Stimulated activated naive B cell treated with anti-CD40 and anti-IgM and Interleukin-4, amounts not matched to agents 10 μg/mL and 1 μg/mL and 100 μg/mL, for 72 hours (primary cell): ENCODE measurements at regions not wholly inside any gene's neighbourhood (a gene's known extent, or its start where the extent isn't known, plus 50 kb on each side); places are given as distances from the start of the nearest gene placed in this dataset.
"Not testable (repeated sequence)": the region's sequence is repeated elsewhere in the genome, so short reads cannot be mapped to it uniquely, and the experiment has no call there.

Experiments used
- ATAC-seq, 2 donors: fragments of 150-1000 bp; cut with Tn5 transposase; replicated peaks; 2 replicates each; pipeline ENCODE4 v1.10.0; 2021; ENCODE audit warnings: moderate library complexity in 1 of 2
- DNase-seq: peaks from one replicate; pipeline ENCODE4 v3.0.0; 2021
- H3K27ac Mint-ChIP-seq: one replicate; pipeline ENCODE4 v1.8.0; 2022; ENCODE audit warnings: mild to moderate bottlenecking, mixed read lengths
- H3K27me3 Mint-ChIP-seq, 2 donors: one replicate each; pipeline ENCODE4 v1.8.0; 2022; ENCODE audit warnings: mixed read lengths in 2 of 2
- H3K36me3 Mint-ChIP-seq, 2 donors: one replicate each; pipeline ENCODE4 v1.8.0; 2022; ENCODE audit warnings: mixed read lengths in 2 of 2, mild to moderate bottlenecking in 1 of 2
- H3K4me1 Mint-ChIP-seq, 2 donors: one replicate each; pipeline ENCODE4 v1.8.0; 2022; ENCODE audit warnings: mixed read lengths in 2 of 2, mild to moderate bottlenecking in 1 of 2
- H3K4me3 Mint-ChIP-seq, 2 donors: one replicate each; pipeline ENCODE4 v1.8.0; 2022; ENCODE audit warnings: mild to moderate bottlenecking in 2 of 2, mixed read lengths in 2 of 2, moderate library complexity in 1 of 2
- H3K9me3 Mint-ChIP-seq, 2 donors: one replicate each; pipeline ENCODE4 v1.8.0; 2022; ENCODE audit warnings: mixed read lengths in 2 of 2, mild to moderate bottlenecking in 1 of 2

DNA sequence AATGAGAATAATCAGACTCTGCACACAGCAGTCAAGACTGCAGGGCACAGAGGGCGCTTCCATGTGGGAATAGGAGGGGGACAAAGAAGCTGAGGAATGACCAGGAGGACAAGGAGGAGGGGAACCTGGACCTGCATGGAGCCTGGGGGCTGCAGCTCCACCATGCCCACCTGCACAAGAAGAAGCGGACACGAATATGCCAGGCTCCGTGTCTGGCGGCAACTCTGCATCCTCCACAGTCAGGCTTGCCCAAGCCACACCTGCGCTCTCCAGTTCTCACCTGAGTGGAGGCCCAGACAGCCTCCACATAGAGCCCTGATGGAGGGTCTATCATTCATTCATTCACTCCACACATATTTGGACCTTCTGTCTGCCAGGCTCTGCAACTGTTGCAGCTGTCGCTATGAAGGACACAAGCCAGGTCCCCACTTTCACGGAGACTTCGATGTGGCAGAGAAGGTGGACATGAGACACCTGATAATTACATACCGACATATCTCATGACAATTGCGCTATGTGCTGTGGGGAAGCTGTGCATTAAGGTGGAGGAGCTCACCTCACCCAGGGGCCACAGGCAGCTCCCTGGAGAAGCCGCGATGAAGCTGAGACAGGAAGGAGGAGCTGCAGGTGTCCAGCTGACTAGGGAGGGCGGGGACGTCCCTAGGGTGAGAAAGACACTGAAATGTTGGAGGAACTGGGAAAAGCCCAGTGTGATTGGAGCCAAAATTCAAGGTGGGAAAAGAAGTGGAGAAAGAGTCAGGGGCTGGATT is 159.2 kb downstream of the INHBB start:
- Mint-ChIP-seq H3K4me1 (no peaks in the 10 kb centered on the region), H3K36me3 (no peaks in the 10 kb centered on the region), H3K4me3 (no peak overlapping the region), H3K27me3 (peaks cover 0 to 4% of the 10 kb centered on the region in 2 donors), H3K27ac (no peak overlapping the region), H3K9me3 (no peaks in the 10 kb centered on the region)
- DNase-seq (no peak), ATAC-seq (no peak)

DNA sequence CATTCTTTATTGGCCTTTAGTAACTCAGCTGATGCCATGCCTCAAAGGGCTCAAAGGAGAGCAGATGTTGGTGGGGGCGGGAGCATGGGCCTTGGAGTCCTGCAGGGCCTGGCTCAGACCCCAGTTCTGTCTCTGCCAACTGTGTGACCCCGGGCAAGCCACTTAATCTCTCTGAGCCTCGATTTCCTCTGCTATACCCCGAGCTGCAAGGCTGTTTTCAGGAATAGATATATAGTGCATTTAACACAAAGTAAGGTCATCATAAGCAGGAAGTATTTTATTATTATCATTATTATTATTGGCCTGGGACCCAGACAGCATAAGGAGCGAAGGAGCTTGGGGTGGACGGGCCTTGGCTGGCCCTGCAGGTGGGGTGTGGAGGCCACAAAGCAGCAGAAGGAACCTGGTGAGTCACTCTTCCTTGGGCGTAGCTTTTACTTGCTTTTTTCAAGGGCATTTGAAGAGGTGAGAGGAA is 162.7 kb downstream of the INHBB start:
- Mint-ChIP-seq H3K4me3 (no peak overlapping the region), H3K27ac (no peak overlapping the region)

DNA sequence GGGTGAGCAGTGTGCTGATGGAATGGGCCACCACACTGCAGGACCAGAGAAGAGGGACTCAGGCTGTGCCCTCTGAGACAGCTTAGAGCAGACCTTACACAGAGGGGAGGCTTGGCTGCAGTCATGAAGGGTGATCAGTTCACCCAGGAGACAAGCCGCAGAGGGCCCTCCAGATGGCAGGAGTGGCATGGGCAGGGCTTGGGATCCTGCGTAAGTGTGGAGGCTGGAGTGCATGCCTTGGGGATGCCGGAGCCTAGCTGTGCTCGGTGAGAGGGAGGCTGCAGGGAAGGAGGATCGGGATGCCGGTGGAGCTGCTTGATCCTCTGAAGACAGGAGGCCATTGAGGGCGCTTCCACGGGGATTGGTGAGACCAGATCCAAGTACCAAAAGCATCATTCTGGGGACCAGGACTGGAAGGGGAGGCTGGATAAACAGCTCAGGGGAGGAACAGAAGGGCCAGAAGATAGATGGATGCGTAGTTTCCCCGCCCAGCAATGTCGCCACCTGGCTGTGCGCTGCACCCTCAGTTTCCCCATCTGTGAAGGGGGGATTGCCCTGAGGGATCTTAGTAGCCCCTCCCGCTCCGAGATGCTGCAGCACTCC is 163.4 kb downstream of the INHBB start:
- peaks cover 6 to 8% of the 10 kb centered on the region in 2 donors for H3K27me3 Mint-ChIP-seq
- no peak overlapping the region for H3K27ac Mint-ChIP-seq
- no peaks in the 10 kb centered on the region for H3K36me3 Mint-ChIP-seq
- no peaks in the 10 kb centered on the region for H3K4me1 Mint-ChIP-seq
- no peak for ATAC-seq
- DNase-seq, result no peak
- no peak overlapping the region for H3K4me3 Mint-ChIP-seq
- H3K9me3 Mint-ChIP-seq, result no peaks in the 10 kb centered on the region

More for the DNA sequence above, 162.7 kb downstream of the INHBB start:
- H3K9me3 Mint-ChIP-seq, result no peaks in the 10 kb centered on the region
- no peaks in the 10 kb centered on the region for H3K4me1 Mint-ChIP-seq
- no peak for ATAC-seq
- H3K27me3 Mint-ChIP-seq, result peaks cover 6 to 8% of the 10 kb centered on the region in 2 donors
- DNase-seq, result no peak
- H3K36me3 Mint-ChIP-seq, result no peaks in the 10 kb centered on the region

DNA sequence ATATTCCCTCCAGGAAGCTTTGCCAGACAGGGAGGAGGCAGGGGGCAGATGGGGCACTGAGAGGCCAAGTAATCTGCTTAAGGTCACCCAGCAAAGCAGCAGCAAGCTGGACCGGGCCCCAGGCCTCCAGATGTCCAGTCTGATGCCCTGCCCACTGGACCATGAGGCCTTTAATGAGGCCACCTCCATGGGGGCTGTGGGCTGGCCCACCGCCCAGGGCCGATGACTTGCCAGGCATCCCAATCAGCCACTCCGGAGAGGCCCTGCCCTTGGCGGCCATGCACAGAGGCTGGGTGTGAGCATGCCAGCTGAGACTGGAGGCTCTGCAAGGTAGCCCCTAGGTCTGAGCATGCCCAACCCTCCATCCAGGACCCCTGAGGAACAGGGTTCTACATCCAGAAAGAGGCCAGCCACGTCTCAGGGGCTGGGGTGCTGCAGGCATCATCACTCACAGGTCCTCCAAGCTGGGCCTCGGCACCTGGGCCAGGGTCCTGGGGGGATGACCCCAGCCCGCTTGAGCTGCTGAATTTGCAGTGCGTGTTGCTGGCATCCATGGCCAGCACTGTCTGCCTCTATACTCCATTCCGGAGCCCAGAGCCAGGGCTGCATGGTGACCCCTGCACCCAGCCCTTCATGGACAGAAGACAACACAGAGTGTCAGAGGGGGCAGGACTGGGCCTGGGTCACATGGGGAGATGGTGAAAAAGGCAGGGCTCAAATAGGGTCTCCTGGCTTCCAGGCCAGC is 164.2 kb downstream of the INHBB start:
- no peaks in the 10 kb centered on the region for H3K36me3 Mint-ChIP-seq

DNA sequence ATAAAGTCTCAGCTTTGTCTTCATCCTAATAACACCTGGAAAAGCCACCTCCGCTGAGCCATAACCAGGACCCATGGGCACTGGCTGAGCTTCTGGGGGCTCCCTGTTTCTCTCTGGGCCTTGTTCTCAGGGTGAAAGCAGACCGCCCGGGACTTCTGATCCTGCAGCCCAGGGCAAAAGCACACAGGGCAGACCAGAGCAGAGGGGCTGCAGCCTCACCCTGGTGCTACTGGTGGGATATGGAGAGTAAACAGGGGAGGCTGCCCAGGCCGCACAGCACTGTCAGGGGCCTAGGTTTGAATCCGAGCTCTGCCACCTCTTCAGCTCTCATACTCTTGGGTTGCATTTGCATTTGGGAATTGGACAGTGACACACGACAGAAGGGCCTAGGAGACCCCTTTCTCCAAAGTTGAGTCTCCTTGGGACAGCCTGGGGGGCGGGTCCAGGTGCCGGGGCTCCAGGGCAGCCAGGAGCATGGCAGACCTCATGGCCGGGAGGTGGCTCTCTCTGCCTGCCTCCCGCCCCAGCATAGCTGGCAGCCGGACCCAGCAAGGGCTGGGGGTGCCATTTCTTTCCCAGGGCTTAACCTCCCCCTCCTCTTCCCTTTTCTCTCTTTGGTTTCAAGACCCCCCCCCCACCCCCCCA is 164.9 kb downstream of the INHBB start:
- no peak overlapping the region for H3K4me3 Mint-ChIP-seq
- no peak for ATAC-seq
- no peak for DNase-seq
- H3K9me3 Mint-ChIP-seq, result peaks cover 2 to 3% of the 10 kb centered on the region in 2 donors
- peaks cover 11 to 18% of the 10 kb centered on the region in 2 donors for H3K27me3 Mint-ChIP-seq
- H3K4me1 Mint-ChIP-seq, result no peaks in the 10 kb centered on the region
- no peaks in the 10 kb centered on the region for H3K36me3 Mint-ChIP-seq
- H3K27ac Mint-ChIP-seq, result no peak overlapping the region

More for the DNA sequence above, 164.2 kb downstream of the INHBB start:
- ATAC-seq (no peak), DNase-seq (no peak)
- no peaks in the 10 kb centered on the region for H3K4me1 Mint-ChIP-seq
- no peak overlapping the region for H3K27ac Mint-ChIP-seq
- H3K9me3 Mint-ChIP-seq, result no peaks in the 10 kb centered on the region
- H3K27me3 Mint-ChIP-seq, result peaks cover 8 to 11% of the 10 kb centered on the region in 2 donors
- no peak overlapping the region for H3K4me3 Mint-ChIP-seq

DNA sequence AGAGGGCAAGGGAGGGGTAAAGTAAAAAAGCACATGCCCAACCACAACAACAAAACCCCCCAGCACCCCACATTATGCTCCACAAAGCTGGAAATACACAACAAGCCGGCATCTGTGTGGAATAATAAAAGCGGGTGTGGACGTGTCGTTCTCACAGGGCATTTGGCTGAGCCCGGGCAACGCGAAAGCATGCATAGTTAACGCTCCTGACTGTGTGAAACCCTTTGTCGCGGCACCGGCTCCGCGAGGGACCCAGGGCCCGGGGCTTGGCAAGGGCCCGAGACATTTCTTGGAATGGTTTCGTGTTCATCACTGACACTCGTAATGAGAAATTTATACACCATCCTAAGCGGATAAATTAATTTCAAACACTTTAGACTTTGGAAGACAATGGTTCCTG is 165.6 kb downstream of the INHBB start:
- Mint-ChIP-seq H3K27me3 (peaks cover 15 to 24% of the 10 kb centered on the region in 2 donors), H3K4me1 (no peaks in the 10 kb centered on the region), H3K27ac (no peak overlapping the region), H3K9me3 (peaks cover 2 to 3% of the 10 kb centered on the region in 2 donors), H3K4me3 (no peak overlapping the region), H3K36me3 (no peaks in the 10 kb centered on the region)
- DNase-seq (no peak), ATAC-seq (no peak)

DNA sequence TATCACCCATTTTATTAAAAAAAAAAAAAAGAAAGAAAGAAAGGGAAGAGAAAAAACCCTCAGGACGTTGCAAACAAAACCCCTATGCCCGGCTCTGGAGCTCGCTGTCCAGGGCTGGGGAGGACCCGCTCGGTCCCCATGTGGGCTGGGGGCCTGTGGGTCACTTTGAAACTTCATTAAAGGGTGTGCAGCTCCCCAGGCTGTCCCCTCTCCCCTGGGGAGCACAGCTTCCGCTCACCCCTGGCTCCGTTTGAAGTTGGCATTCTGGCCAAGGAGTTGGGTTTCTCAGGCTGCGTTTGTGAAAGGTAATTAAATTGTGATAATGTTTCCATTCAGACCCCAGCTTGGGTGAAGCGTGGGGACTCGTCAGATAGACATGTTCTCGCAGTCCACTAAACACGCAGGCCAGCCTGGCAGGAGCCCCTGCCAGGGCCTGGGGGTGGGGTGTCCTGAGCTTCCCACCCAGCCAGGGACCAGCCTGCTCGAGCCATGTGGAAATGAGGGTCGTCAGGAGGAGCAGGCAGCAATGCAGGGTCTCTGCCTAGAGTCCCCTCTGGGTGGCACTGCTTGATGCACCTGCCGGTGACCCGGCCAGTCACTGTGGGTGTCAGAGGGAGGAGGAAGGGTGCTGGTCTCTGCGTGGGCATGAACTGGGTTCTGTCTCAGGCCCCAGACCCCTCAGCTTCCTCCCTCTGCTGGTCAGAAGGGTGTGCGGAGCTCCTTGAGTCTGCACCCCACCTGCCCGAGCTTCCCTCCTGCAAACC is 166.2 kb downstream of the INHBB start:
- DNase-seq, result no peak
- Mint-ChIP-seq H3K36me3 (no peaks in the 10 kb centered on the region), H3K4me1 (no peaks in the 10 kb centered on the region), H3K27ac (no peak overlapping the region), H3K27me3 (peaks cover 19 to 26% of the 10 kb centered on the region in 2 donors), H3K9me3 (peaks cover 2 to 3% of the 10 kb centered on the region in 2 donors), H3K4me3 (no peak overlapping the region)
- no peak for ATAC-seq

DNA sequence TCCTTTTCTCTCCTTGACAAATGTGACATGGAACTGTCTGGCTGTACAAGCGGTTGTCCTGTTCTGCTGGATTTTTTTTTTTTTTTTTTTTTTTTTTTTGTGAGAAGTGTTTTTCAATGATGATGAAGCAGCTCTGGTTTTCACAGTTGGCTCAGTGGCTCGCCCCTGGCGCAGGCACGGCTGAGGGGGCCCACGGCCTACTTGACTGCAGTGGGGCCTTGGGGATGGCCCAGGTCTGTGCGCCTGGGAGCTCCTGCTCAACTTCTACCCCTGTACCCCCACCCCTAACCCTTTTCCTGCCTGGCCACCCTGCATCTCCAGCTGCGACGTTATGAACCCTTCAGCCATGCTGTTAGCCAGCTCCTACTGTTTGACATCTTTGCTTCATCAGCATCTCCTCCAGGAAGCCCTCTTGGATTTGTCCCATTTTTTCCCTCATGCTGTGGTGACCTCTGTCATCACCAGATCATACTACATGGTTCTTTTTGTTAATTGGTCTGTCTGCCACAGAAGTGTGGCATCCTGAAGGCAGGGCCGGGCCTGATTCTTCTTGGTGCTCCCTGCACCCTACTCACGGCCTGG is 167.9 kb downstream of the INHBB start:
- Mint-ChIP-seq H3K27me3 (peaks cover 26 to 33% of the 10 kb centered on the region in 2 donors), H3K36me3 (no peaks in the 10 kb centered on the region), H3K9me3 (peaks cover 2 to 3% of the 10 kb centered on the region in 2 donors), H3K4me1 (no peaks in the 10 kb centered on the region), H3K4me3 (no peak overlapping the region), H3K27ac (no peak overlapping the region)
- DNase-seq (no peak), ATAC-seq (no peak)

DNA sequence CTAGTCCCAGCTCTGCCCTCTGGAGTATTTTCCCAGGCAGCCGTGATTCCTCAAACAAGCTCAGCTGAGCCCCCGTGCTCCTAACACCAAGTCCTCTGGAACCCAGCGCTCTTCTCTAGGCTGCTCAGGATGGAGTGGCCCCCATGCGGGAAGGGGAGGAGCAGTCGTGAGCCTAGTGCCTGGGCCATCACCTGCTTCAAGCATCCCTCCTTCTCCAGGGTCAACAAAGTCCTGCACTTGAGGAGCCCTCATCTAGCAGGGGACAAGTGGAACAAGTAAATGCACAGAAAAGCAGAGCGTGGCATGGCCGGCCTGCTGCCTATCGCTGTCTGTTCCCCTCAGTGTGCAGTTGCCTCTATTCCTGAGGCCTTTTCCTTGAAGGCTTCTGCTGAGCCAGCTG is 168.6 kb downstream of the INHBB start:
- Mint-ChIP-seq H3K27ac (no peak overlapping the region), H3K9me3 (peaks cover 2 to 3% of the 10 kb centered on the region in 2 donors), H3K27me3 (peaks cover 23 to 33% of the 10 kb centered on the region in 2 donors), H3K36me3 (no peaks in the 10 kb centered on the region), H3K4me1 (no peaks in the 10 kb centered on the region), H3K4me3 (no peak overlapping the region)
- ATAC-seq, result peak in 1 of 2 donors; percentile 23
- DNase-seq, result no peak

DNA sequence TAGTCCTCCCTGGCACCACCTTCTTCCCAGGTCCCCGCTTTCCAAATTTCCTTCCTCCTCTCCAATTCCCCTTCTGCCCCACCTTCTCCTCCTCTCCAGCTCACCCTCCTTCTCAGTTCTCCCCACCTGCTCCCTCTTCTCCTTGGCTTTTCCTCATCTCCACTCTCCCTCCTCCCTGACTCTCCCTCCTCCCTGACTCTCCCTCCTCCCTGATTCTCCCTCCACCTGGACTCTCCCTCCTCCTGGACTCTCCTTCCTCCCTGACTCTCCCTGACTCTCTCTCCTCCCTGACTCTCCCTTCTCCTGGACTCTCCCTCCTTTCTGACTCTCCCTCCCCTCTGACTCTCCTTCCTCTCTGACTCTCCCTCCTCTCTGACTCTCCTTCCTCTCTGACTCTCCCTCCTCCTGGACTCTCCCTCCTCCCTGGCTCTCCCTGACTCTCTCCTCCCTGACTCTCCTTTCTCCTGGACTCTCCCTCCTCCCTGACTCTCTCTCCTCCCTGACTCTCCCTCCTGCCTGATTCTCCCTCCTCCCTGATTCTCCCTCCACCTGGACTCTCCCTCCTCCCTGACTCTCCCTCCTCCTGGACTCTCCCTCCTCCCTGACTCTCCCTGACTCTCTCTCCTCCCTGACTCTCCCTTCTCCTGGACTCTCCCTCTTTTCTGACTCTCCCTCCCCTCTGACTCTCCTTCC is 169.3 kb downstream of the INHBB start:
- not testable (repeated sequence) for H3K27ac Mint-ChIP-seq, H3K4me3 Mint-ChIP-seq

DNA sequence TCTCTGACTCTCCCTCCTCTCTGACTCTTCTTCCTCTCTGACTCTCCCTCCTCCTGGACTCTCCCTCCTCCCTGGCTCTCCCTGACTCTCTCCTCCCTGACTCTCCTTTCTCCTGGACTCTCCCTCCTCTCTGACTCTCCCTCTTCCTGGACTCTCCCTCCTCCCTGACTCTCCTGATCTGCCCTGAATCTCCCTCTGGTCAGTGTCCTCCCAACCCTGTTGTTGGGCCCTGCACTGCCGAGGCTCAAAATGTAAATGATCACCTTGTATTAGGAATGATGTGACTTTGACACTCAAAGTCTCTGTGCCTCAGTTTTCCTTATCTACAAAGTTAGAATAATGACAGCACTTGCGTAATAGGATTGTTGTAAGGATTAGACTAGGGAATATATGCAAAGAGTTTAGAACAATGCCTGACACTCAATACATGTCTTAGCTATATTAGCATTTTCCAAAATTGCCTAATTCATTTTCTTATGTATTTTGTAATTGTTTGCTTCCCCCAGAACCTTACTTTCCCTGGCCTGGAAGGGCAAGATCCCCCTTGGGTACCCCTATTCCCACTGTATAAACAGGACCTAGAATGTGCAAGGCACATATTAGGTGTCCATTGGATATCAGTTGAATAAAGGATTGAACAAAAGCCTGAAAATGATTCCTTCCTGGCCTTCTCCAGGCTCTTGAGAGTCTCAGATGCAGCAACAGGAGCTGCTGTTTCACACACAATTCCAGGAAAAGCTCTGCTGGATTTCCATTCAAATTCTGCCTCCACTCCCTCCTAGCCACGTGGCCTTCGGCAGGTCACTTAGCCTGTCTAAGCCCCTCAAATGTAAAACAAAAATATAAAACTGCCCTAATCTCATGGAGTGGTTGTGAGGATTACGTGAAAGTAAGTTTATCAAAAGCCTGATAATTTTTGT is 170.1 kb downstream of the INHBB start:
- DNase-seq, result no peak
- H3K36me3 Mint-ChIP-seq, result no peaks in the 10 kb centered on the region
- no peaks in the 10 kb centered on the region for H3K4me1 Mint-ChIP-seq
- no peak for ATAC-seq
- peaks cover 19 to 28% of the 10 kb centered on the region in 2 donors for H3K27me3 Mint-ChIP-seq
- H3K27ac Mint-ChIP-seq, result no peak overlapping the region
- no peak overlapping the region for H3K4me3 Mint-ChIP-seq
- H3K9me3 Mint-ChIP-seq, result peaks cover 2 to 3% of the 10 kb centered on the region in 2 donors

More for the DNA sequence above, 169.3 kb downstream of the INHBB start:
- H3K9me3 Mint-ChIP-seq, H3K36me3 Mint-ChIP-seq, H3K4me1 Mint-ChIP-seq, ATAC-seq, DNase-seq: not testable (repeated sequence)
- peaks cover 23 to 33% of the 10 kb centered on the region in 2 donors for H3K27me3 Mint-ChIP-seq

DNA sequence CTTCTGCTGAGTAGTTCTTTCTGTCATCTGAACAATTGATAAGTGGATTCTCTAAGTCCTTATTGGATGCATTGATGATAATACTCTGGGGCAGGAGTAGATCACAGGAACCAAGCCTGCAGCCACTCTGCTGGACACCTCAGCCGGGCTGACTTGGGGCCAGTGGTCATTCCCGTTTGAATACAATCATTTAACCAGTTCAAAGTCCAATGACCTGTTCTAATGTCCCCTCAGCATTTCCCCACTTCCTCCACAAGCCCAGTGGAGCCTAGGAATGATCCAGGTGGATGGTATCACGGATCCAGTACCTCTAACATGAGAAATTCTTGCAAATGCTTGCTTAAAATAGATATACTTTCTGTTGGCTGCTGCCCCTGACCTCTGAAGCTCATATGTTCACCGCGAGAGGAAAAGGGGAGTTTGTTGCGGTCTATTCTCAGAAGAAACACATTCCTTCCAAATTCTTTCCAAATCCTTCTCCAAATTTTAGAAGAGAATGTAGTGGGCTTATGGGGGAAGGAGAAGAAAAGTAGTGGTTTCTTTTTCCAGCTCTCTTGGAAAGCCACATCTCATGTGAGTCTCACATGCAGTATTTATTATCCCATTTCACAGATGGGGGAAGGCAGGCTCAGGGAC is 170.9 kb downstream of the INHBB start:
- H3K27ac Mint-ChIP-seq, result no peak overlapping the region
- DNase-seq (no peak), ATAC-seq (no peak)
- H3K36me3 Mint-ChIP-seq, result no peaks in the 10 kb centered on the region
- H3K4me1 Mint-ChIP-seq, result no peaks in the 10 kb centered on the region
- H3K27me3 Mint-ChIP-seq, result peaks cover 25 to 36% of the 10 kb centered on the region in 2 donors
- H3K4me3 Mint-ChIP-seq, result no peak overlapping the region
- peaks cover 2 to 3% of the 10 kb centered on the region in 2 donors for H3K9me3 Mint-ChIP-seq
